ENCODE measurements at regions not wholly inside any gene's neighbourhood (a gene's known extent, or its start where the extent isn't known, plus 50 kb on each side); places are given as distances from the start of the nearest gene placed in this dataset.

GRCh38 chr5:54876976-54877375 is 108.4 kb downstream of the ESM1 start:
- Histone ChIP-seq H3K27ac (ENCODE audit: insufficient read depth, low read length) (no peak overlapping the region), H3K79me2 (ENCODE audit: control insufficient read depth, insufficient read depth, low read length) (no peaks in the 10 kb centered on the region), H4K20me1 (ENCODE audit: control insufficient read depth, extremely low read depth, insufficient read depth, low read length) (no peaks in the 10 kb centered on the region), H3K9ac (ENCODE audit: insufficient read depth, low read length) (no peak overlapping the region), H3K4me3 (replicated peaks in 1 of 4; ENCODE audit: control extremely low read depth in 1 of 4, insufficient read depth in 1 of 4, low read depth in 3 of 4, low read length in 4 of 4) (no peak overlapping the region), H3K36me3 (ENCODE audit: control insufficient read depth, insufficient read depth, low read length) (no peaks in the 10 kb centered on the region), H3K4me1 (ENCODE audit: control insufficient read depth, extremely low read depth, insufficient read depth, low read length) (no peaks in the 10 kb centered on the region), H3K4me2 (ENCODE audit: extremely low read depth, insufficient read depth, low read length) (no peak overlapping the region), H3K9me3 (ENCODE audit: control insufficient read depth, insufficient read depth, low read depth, low read length) (no peaks in the 10 kb centered on the region), H2AFZ (ENCODE audit: low read length) (no peak overlapping the region), H3K27me3 (ENCODE audit: control insufficient read depth, insufficient read depth, low read length) (no peaks in the 10 kb centered on the region)
- TF ChIP-seq CTCF (conservative IDR thresholded peaks at IDR 0.05 in 1 of 2, IDR thresholded peaks at IDR 0.05 in 1 of 2; ENCODE audit: low read depth in 1 of 2, low read length in 2 of 2), result no peak
- no peak for TF ChIP-seq EZH2 (IDR thresholded peaks at IDR 0.05; ENCODE audit: low read length, missing control alignments)
- no peak for DNase-seq (ENCODE audit: low read depth in 2 of 2)

GRCh38 chr5:54876556-54876955 is 108.8 kb downstream of the ESM1 start:
- no peak for DNase-seq (ENCODE audit: low read depth in 2 of 2)
- no peaks in the 10 kb centered on the region for H3K4me1 ChIP-seq (ENCODE audit: control insufficient read depth, extremely low read depth, insufficient read depth, low read length)
- no peaks in the 10 kb centered on the region for H3K36me3 ChIP-seq (ENCODE audit: control insufficient read depth, insufficient read depth, low read length)
- TF ChIP-seq EZH2 (IDR thresholded peaks at IDR 0.05; ENCODE audit: low read length, missing control alignments) (no peak), CTCF (conservative IDR thresholded peaks at IDR 0.05 in 1 of 2, IDR thresholded peaks at IDR 0.05 in 1 of 2; ENCODE audit: low read depth in 1 of 2, low read length in 2 of 2) (no peak)
- no peaks in the 10 kb centered on the region for H3K79me2 ChIP-seq (ENCODE audit: control insufficient read depth, insufficient read depth, low read length)
- H3K9me3 ChIP-seq (ENCODE audit: control insufficient read depth, insufficient read depth, low read depth, low read length), result no peaks in the 10 kb centered on the region
- no peaks in the 10 kb centered on the region for H4K20me1 ChIP-seq (ENCODE audit: control insufficient read depth, extremely low read depth, insufficient read depth, low read length)
- H2AFZ ChIP-seq (ENCODE audit: low read length), result no peak overlapping the region
- H3K4me2 ChIP-seq (ENCODE audit: extremely low read depth, insufficient read depth, low read length), result no peak overlapping the region
- no peak overlapping the region for H3K9ac ChIP-seq (ENCODE audit: insufficient read depth, low read length)
- no peaks in the 10 kb centered on the region for H3K27me3 ChIP-seq (ENCODE audit: control insufficient read depth, insufficient read depth, low read length)
- H3K27ac ChIP-seq (ENCODE audit: insufficient read depth, low read length), result no peak overlapping the region
- H3K4me3 ChIP-seq (replicated peaks in 1 of 4; ENCODE audit: control extremely low read depth in 1 of 4, insufficient read depth in 1 of 4, low read depth in 3 of 4, low read length in 4 of 4), result no peak overlapping the region

- Histone ChIP-seq H3K9ac (ENCODE audit: insufficient read depth, low read length) (no peak overlapping the region), H3K36me3 (ENCODE audit: control insufficient read depth, insufficient read depth, low read length) (no peaks in the 10 kb centered on the region), H3K4me2 (ENCODE audit: extremely low read depth, insufficient read depth, low read length) (no peak overlapping the region), H2AFZ (ENCODE audit: low read length) (no peak overlapping the region), H3K4me3 (replicated peaks in 1 of 4; ENCODE audit: control extremely low read depth in 1 of 4, insufficient read depth in 1 of 4, low read depth in 3 of 4, low read length in 4 of 4) (no peak overlapping the region), H3K79me2 (ENCODE audit: control insufficient read depth, insufficient read depth, low read length) (no peaks in the 10 kb centered on the region), H3K4me1 (ENCODE audit: control insufficient read depth, extremely low read depth, insufficient read depth, low read length) (no peaks in the 10 kb centered on the region), H3K9me3 (ENCODE audit: control insufficient read depth, insufficient read depth, low read depth, low read length) (no peaks in the 10 kb centered on the region), H3K27me3 (ENCODE audit: control insufficient read depth, insufficient read depth, low read length) (no peaks in the 10 kb centered on the region), H3K27ac (ENCODE audit: insufficient read depth, low read length) (no peak overlapping the region), H4K20me1 (ENCODE audit: control insufficient read depth, extremely low read depth, insufficient read depth, low read length) (no peaks in the 10 kb centered on the region)
- TF ChIP-seq CTCF (conservative IDR thresholded peaks at IDR 0.05 in 1 of 2, IDR thresholded peaks at IDR 0.05 in 1 of 2; ENCODE audit: low read depth in 1 of 2, low read length in 2 of 2) (no peak), EZH2 (IDR thresholded peaks at IDR 0.05; ENCODE audit: low read length, missing control alignments) (no peak)
- peak; percentile 31 to 48 for DNase-seq (ENCODE audit: low read depth in 2 of 2)
Measured at GRCh38 chr5:54874337-54875021, 110.9 kb downstream of the ESM1 start.
